HL-60 (cell line): ENCODE measurements at regions not wholly inside any gene's neighbourhood (a gene's known extent, or its start where the extent isn't known, plus 50 kb on each side); places are given as distances from the start of the nearest gene placed in this dataset.

Experiments
- DNase-seq, 2 experiments: peaks; one replicate each; pipeline ENCODE4 v3.0.0-alpha.2; 2010 to 2020; ENCODE audit warnings: low read depth in 1 of 2, low spot score in 1 of 2
- H3K27ac ChIP-seq: fragments of 250-450 bp; sonication (Bioruptor Pico); replicated peaks from 2 replicates; pipeline ENCODE4 v1.5.1; 2020; ENCODE audit warnings: mild to moderate bottlenecking, moderate library complexity
- H3K27me3 ChIP-seq: fragments of 250-450 bp; sonication (Bioruptor Pico); 2 replicates; pipeline ENCODE4 v1.5.1; 2021; ENCODE audit warnings: mild to moderate bottlenecking, moderate library complexity; ENCODE audit not compliant: insufficient read depth, poor library complexity, severe bottlenecking
- H3K4me3 ChIP-seq: replicated peaks from 2 replicates; pipeline ENCODE4 v1.5.1; 2011; ENCODE audit warnings: mild to moderate bottlenecking, control low read depth, low read length; ENCODE audit not compliant: insufficient read depth
- CTCF ChIP-seq: IDR thresholded peaks from one replicate; pipeline ENCODE4 v1.5.1; 2011; ENCODE audit warnings: low read length, control low read depth, inconsistent platforms; ENCODE audit not compliant: insufficient read depth
- GABPA ChIP-seq: IDR thresholded peaks from 2 replicates; pipeline ENCODE4 v1.6.1; 2012; ENCODE audit warnings: low read depth
- POLR2AphosphoS5 ChIP-seq: IDR thresholded peaks from 2 replicates; pipeline ENCODE4 v1.6.1; 2012; ENCODE audit warnings: low read depth
- REST ChIP-seq: IDR thresholded peaks from 2 replicates; pipeline ENCODE4 v1.6.1; 2012; ENCODE audit warnings: low read depth; ENCODE audit not compliant: insufficient replicate concordance
- SPI1 ChIP-seq: IDR thresholded peaks from 2 replicates; pipeline ENCODE4 v1.6.1; 2012; ENCODE audit warnings: low read depth, mild to moderate bottlenecking, borderline replicate concordance

DNA sequence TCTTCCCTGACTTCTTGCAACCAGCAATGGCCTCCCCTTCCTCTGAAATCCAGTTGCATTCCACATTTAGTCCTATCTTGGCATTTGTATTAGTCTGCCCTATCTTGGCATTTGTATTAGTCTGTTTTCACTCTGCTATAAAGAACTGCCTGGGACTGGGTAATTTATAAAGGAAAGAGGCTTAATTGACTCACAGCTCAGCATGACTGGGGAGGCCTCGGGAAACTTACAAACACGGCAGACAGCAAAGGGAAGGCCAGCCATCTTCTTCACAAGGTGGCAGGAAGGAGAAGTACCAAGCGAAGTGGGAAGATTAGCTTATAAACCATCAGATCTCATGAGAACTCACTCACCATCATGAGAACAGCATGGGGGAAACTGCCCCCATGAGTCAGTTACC lies 234.5 kb upstream of the COPS8 start:
- no peak for DNase-seq
- TF ChIP-seq GABPA = no peak
- TF ChIP-seq POLR2AphosphoS5 = no peak
- TF ChIP-seq REST = no peak
- TF ChIP-seq CTCF = no peak
- TF ChIP-seq SPI1 = no peak
- H3K27ac ChIP-seq = no peak overlapping the region
- H3K27me3 ChIP-seq = no peaks in the 10 kb centered on the region
- no peak overlapping the region for H3K4me3 ChIP-seq

DNA sequence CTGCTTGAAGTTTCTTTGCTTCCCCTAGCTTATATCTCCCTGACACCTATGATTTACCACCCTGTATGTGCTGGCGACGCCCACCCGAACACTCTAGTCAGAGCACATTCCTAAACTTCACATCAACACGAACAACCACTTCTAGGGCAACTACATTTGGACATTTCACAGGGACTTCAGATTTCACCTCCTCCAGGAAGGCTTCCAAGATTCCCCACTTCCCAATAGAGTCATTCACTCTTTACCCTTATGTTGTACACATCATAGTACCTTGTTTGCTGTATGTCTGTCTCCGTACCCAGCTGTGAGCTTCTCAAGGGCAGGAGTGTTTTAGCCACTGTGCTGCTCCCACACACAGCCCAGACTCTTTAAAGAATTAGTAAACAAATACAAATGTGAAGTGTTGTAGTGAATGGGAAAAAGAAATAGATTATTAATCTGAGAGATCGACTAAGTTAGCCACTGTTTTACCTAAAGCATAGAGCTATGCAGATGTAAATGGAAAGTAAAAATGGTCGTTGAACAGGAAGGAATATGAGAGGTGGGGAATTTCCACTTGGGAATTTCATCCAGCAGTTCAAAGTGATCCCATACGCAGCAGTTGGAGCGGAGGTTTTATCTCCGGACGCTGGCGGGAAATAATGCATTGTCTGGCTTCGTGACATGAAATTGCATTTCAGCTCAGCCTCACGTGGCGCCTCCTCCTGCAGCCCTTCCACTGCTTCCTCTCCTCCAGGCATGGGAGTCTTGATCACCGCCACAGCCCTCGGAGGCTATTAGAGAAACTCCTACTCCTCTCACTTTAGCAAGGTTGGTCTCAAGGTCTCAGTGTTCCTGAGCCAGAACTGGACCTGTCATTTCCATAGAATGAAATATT lies 233.4 kb upstream of the COPS8 start:
- no peaks in the 10 kb centered on the region for H3K27me3 ChIP-seq
- TF ChIP-seq CTCF (no peak), SPI1 (no peak), POLR2AphosphoS5 (no peak), REST (no peak), GABPA (no peak)
- H3K27ac ChIP-seq = no peak overlapping the region
- no peak overlapping the region for H3K4me3 ChIP-seq
- DNase-seq = no peak

GRCh38 chr2:236852977-236853374 lies 232.7 kb upstream of the COPS8 start:
- no peak for DNase-seq
- Histone ChIP-seq H3K27me3 (no peaks in the 10 kb centered on the region), H3K4me3 (no peak overlapping the region), H3K27ac (no peak overlapping the region)
- TF ChIP-seq CTCF (no peak), SPI1 (no peak), REST (no peak), GABPA (no peak), POLR2AphosphoS5 (no peak)
